Fibroblast of skin of left biceps (primary cell): ENCODE measurements at regions not wholly inside any gene's neighbourhood (a gene's known extent, or its start where the extent isn't known, plus 50 kb on each side); places are given as distances from the start of the nearest gene placed in this dataset.

Experiments
- DNase-seq, 2 experiments: peaks; one replicate each; pipeline ENCODE4 v3.0.0-alpha.2; 2013; ENCODE audit warnings: low read depth in 2 of 2

DNA sequence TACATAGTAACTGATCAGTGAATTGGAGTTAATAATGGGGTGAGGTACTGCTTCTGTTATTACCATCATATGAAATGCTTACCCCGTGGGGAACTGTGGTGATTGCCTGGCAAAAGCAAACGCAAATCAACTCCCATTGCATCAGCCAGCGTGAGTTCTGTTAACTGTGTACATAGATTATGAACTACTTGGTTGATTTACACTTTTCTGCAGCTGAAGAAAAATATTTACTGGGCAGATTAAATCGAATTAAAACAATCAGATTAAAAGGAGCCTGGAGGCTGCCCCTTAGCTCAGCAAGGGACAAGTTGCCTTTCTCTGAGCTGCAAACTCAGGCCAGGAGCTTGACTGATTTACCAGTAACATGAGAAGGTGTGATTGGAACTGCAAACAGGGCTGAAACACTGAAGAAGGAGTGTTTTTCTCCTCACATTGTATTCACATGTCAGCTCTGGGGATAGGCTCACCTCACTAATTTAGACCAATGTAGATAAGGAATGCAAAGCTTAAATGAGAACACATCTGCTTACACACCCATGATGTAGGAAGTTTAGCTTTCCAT lies 220.1 kb downstream of the OSR1 start:
- no peak for DNase-seq

DNA sequence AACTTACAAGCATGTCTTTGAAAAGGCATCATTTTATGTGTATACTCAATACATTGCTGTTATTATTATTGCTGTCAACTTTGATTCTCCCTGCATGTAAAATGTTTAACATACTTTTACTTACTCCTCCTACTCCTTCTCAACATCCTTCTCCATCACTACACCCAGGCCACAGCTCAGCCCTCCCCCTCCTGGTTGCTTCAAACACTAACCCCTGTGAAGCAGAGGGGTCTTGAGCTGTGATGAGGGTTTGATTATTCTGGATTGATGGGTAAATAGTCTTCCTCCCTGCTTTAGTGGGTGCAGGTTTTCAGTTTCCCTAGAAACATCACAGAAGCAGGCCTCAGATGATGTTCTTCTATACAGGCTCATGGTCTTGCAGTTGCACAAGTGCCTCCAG lies 221.0 kb downstream of the OSR1 start:
- no peak for DNase-seq

DNA sequence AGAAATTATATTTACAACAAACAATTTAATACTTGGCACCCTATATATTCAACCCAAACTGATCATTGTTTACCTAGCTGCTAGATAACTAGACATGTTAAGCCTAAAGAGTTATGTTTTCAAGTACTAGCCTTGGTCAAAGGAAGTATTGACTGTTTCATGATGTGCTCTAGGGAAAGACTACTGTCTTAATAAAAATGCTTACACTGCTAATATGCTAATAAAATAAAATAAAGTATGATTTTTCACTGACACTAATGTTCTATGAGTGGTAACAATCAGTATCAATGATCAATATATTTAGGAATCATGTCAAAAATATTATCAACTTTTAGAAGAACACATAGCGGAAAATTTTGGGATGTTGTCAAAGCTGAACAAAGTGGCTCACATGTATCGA lies 225.5 kb downstream of the OSR1 start:
- DNase-seq, result no peak

DNA sequence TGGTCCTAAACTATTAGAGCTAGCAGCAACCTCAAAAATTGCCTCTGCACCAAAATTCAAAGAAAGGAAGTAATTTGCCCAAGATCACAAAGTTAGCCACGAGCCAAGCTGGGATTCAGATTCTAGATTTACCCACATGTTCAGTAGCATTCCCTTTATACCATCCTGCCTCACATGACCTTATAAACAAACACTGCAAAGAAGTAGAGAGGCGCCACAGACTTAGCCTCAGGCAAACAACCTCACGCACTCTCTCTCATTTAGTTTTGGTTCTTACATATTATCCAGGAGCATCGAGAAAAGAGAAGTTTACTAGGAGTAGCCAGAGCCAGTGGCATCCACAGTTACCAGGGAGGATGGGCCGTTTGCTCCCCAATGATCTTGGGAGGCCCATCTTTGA lies 226.6 kb downstream of the OSR1 start:
- DNase-seq, result no peak

DNA sequence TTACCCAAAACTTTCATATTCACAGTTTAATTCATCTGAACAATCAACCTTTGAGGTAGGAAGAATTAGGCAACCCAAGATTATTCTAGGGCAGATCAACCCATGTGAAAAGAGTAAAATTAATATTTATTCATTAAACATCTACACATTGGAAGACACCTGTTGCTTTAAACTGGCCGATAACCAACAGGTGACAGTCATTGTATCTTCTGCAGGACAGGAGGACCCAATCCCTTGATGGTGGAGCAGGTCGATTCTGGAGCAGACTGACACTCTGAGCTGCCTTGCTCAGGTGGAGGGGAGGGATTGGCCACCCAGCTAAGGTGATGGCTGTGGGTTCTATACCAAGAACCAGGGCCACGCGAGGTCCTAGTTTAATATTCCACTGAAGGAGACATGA lies 230.3 kb downstream of the OSR1 start:
- no peak for DNase-seq

DNA sequence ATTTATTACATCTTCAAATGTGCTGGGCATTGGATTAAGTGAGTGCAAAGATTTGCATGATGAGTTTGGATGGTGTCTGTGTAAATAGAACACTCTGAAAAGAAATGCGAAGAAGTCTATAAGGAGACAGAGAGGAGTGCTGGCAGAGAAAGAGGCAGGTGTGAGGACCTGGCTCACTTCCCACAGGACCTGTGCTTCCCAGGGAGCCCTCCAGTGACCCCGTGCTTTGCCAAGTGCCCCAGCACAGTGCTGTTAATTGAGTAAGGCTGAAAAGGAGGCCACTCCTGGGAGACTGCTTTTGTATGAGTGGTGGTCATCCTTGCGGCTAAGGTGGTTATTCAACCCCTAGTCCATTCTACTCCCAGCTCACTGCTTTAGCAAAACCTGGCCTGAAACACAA lies 230.8 kb downstream of the OSR1 start:
- no peak for DNase-seq

DNA sequence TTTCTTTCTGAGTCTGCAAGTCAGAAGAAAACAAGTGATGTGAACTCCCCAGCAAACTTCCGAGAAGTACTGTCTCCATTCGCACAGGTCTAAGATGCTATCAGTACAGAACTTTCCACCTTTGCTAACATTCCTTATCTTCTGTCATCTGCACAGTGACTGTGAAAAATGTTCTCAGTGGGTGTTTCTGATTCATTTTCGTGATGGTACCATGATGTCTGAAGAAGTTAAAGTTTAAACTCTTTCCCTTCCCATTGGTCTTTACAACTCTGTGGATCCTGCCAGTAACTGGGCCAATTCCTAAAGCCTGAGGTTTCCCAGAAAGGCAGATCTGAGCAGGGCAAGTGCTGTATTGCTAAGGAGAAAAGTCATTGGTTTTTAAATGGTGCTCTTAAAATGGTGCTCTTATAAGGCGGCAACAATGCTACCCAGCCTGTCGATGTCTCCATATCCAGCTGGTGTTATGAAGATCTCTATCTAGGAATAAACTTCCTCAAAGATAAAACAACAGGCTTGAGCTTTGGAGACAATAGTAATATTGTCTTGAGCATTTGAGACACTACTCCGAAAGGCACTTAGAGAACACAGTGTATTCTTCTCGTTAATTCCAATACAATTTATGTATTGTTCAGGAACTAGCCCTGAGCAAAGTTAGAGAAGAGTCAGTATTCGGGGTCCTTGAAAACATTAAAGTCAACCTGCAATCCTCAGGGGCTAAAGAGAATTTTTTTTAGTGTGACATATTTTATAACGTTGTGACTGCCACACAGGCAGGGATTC lies 232.3 kb downstream of the OSR1 start:
- DNase-seq, result no peak

DNA sequence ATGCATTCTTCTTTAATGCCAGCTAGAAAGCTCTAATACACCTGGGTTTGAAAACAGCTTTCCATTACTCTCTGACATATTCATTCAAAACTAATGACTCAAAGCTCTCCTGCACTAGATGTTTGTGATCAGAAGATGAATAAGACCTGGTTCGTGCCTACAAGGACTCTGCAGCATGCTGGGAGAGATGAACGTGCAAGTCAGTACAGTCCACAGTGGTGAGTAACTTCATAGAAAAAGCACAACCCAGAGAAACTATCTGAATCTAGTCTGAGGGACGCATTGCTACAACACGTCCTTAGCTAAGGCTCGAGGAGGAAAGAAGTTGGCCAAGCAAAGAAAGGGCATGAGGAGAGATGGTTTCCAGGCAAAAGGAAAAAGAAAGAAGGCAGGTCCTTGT lies 234.3 kb downstream of the OSR1 start:
- DNase-seq, result peak; percentile 42 to 43

DNA sequence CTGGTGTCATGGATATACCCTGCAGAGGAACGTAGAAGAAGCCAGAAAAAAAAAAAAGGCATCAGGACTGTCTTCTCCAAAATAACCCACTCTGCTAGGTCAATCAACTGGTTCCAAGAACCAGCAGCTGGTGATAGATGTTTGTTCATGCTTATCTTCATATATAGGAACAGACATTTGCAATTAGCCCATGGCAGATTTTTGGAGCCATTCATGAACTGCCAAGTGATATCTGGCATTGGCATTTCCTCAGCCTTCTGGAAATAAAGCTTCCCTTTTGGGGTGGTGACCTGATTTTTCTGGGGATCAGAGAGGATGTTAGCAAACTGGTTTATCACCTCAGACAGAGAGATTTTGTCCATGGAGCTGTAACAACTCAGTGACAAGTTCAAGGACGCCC lies 234.9 kb downstream of the OSR1 start:
- DNase-seq, result no peak

DNA sequence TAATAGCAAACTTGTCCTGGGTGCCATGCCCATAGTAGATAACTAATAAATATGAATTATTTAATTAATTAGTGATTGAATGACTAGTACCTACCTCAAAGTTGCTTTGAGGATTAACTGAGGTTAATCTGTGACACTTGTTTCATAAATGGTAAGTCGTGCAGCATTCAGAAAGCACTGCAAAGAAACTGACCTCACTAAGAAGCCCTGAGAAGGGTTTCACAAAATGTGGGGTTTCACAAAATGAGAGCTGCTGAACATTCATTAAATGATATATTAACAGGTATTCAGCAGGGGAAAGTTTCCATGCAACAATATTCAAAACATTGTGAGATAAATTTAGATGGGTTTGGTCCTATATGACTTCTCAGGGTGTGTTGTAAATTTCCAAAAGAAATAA lies 236.2 kb downstream of the OSR1 start:
- no peak for DNase-seq

DNA sequence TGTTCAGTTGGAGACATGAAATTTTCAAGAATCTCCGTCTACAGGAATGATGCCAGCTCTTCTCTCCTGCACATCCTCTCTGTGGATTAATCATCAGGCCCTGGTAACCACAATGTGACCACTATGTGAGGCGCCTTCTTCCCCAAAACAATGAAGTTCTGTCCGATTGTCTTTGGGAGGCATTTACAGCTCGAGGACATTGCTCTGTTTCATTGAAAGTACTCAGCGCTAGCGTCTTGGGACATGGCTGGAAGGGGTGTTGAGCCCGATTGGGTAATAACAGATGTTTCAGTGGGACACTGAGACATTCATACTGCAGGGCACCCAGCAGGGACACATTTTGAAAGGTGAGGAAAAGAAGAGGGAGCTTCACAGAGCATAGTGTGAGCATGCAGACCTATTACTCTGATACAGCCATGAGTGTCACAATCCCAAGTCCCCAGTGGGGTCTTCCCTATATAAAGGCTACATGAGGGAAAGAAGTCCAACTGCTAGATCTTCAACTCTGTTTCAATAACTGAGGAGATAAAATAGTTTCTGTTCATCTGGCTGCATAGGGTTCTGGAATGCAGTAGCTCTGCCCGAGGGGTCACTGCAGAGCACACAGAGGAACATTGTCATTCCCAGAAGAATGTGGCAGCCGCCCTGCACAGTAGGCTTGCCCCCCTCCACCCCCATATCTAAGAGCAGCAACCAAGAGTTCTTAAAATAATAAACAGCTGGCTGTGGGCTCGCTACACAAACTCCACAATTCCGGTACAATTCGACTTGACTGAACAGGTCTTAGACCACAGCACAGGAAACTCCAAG lies 237.3 kb downstream of the OSR1 start:
- DNase-seq, result peak; percentile 53 to 55

DNA sequence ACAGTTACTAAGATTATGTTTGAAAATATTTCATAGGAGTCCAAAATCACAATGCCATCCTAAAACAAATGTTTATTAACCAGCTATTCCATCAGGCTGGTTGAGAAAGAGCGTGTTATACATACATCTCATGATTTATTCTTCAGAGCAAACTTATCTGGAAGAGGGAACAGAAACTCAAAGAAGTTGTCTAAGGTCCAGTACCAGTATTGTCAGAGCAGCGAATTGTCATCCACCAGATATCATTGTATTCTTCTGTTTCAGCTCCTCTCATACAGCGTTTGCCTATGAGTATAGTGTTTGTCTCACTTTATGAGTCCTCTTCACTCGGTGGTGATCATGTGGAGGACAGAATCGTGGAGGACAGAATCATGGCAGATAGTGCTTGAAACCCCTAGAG lies 238.2 kb downstream of the OSR1 start:
- DNase-seq, result no peak

DNA sequence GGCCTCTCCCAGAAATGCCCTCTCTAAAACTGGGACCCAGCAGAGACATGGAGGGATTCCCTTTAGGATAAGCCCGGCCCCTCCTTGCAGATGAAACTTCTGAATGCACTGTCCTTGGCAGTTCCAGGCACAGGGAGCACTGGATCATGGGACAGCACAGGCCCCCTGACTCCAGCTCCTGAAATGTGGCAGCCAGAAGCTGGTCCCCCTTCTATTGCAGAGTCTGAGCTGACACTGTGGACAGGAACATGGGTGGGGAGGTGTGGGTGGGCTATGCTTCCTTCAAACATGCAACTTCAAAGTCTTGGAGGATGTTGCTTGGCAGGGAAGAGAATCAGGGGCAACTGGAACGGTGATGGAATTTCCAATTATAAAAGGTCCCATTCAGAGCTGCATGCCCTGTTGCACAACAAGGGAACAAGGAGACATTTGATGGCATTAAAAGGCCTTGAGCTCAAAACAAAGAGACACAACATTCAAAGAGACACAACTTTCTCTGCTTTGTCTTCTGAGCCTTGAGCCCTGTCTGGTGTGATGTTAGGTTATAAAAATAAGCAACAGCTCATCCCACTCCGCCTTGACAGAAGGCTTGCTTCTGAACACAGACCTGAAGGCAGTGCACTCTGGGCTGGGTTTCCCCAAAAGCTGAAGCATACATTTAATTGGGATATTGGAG lies 239.0 kb downstream of the OSR1 start:
- no peak for DNase-seq

DNA sequence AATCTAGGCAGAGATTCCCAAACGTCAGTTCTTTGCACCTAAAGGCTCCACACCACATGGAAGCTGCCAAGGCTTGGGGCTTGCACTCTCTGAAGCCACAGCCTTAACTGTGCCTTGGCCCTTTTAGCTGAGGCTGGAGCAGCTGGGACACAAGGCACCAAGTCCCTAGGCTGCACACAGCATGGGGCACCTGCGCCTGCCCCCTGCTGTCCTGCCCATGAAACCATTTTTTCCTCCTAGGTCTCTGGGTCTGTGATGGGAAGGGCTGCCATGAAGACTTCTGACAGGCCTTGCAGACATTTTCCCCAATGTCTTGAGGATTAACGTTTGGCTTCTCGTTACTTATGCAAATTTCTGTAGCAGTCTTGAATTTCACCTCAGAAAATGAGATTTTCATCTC lies 241.5 kb downstream of the OSR1 start:
- DNase-seq, result no peak

DNA sequence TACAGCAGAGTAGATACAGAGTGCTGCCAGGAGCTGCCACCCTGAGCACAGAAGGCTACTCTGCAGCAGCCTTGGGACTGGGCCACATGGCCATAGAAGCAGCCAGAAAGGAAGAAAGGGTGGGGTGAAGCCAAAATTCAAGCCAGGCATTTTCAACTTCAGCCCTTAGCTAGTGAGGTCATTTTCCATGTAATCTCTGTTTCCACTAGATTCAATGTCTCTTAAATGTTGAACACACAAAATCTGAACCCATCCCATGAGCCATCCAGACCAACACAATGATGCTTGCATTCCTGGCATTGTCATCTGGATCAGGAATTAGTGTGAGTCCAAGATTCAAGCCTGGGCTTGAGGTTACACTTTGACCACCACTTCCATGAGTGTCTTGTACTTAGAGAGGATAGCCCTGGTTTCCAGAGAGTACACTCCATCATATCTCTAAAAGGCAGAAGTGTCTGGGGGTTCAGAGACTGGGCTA lies 243.6 kb downstream of the OSR1 start:
- DNase-seq, result no peak

DNA sequence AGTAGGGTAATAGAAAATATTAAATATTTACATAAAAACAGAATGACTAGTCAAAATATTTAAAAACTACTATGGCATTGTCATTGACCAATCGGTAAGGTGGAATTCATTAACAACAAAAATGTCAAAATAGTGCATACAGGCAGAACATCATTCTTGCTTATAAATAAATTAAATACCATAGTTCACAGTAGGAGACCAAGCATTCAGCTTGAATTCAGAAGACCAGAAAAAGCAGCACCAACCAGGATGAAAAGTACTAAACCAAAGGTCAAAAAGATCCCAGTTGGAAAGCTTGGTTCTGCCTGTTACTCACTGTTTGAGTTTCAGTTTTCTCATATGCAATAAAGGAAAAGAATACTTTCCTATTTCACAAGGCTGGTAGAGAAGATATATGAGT lies 244.3 kb downstream of the OSR1 start:
- DNase-seq, result no peak

DNA sequence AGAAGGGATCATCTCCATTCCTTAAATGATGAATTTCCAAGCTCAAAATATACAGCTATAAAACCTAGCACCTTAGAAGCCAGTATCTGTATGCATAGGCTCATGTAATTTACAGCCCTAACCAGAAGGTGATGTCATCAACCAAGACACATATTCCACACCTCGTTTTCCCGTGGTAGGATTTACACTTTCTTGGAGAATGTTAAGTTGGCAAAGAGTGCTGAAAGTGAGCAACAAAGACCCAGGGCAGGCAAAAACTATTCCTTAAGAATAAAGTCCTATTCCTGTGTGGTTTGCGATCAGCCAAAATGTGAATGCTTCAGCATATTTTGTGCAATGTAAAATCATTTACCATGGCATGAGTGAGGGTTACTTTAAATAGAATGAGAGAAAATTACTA lies 247.1 kb downstream of the OSR1 start:
- DNase-seq, result no peak

DNA sequence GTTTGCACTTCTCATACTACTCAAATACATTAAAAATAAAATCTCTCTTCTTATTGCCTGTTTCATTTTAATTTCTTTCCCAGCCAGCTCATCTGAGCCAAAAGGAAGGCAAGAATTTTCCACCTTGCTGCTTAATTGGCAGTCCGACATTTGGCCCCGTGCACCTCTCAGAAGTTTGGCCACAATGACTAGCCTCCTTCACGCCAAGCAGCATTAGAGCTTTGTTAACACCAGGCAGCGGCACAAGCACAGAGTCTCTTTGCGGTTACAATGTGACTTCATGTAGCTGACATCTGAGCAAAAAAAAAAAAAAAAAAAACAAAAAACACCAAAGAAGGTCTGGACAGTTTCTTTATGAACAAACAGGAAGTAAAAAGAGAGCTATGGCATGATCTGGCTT lies 248.9 kb downstream of the OSR1 start:
- DNase-seq, result no peak

DNA sequence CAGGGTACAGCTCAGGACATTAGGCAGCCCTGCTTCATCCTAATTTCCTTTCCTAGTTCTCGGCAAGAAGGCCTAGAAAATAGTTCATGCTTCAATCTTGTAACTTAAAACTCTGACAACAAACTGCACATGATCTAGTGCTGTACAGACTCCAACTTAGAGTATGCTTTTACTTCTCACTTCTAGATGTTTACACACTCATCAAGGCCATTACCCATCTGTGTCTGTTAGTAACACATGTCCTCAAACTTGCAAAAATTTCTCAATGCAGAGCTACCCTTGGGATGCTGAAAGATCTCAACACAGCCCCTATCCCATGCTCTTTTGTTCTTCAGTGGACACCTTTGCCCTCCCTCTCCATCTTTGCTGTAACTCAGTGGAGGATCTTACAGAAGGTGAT lies 252.0 kb downstream of the OSR1 start:
- no peak for DNase-seq

DNA sequence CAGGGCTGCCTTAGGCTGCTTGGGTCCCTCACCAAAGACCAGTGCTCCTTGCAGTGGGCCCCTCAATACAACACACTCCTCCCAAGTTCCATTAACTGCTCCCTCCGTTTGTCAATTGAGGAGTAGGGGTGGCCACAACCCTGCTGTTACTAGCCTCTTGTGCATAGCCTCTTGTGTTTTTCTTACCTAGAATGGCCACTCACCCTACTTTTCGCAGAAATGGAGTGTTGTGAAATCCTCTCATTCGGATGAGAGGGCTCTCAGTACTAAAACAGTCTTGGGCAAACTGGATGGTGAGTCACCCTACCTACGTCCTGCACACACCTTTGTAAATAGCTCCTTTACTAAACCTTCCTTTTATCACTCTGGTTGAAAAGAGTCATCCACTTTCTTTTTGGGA lies 253.9 kb downstream of the OSR1 start:
- DNase-seq, result no peak

DNA sequence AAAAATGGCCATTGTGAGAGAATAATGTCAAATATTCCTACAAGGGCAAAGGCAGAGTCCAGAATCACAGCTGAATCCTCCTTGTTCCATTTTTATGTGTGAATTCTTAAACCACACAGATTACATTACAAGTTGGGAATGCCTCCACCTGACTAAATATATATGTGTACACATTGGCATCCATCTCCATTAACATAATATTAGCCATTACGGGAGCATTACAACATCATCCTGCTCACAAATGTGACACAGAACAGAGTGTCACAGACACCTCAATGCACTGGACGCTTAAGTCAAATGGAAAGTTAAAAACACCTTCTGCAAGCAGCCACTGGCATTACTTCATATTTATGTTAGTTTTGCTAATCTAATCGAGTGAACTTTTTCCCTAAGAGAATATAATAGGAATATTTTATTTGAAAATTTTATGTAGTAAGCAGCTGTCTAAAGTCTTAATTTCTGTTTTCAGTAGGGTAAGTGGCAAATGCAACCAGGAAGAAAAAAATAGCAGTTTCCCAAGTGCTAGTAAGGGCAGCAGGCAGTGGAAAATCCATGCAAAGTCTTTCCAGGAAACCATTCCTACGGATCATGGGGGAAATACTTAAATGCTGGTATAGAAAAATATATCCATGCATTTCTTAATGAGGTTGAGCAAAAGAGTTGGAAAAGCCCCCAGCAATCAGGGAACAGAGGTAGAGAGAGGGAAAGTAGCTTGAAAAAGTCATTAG lies 255.6 kb downstream of the OSR1 start:
- DNase-seq, result no peak

DNA sequence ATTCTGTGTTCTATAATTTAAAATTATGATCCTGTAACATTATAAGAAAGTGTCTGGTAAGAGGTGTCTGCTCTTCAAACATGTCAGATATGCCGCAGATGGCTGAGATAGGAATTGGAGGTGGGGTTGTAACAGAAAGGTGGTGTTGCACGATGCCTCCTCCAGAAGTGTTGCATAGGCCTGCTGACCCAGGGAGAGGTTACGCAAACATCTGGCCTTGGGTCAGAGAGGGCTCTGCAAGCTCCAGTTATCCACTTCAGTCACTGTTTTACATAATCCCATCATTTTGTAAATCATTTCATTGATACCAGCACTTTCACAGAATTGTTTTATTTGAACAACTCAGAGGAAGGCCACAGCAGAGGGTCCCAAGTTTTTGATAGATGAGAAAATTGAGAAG lies 256.5 kb downstream of the OSR1 start:
- DNase-seq, result no peak
